DOHH2 (cell line): ENCODE measurements at regions not wholly inside any gene's neighbourhood (a gene's known extent, or its start where the extent isn't known, plus 50 kb on each side); places are given as distances from the start of the nearest gene placed in this dataset.

Source experiments
- CTCF ChIP-seq: fragments of 200-600 bp; sonication (generic); IDR thresholded peaks from one replicate; pipeline ENCODE4 v1.5.1; 2014; ENCODE audit warnings: antibody characterized with exemption, mild to moderate bottlenecking, low read depth, low read length; ENCODE audit not compliant: poor library complexity, severe bottlenecking
- EZH2phosphoT487 ChIP-seq: fragments of 200-600 bp; sonication (generic); IDR thresholded peaks from 2 replicates; pipeline ENCODE4 v1.6.1; 2017; ENCODE audit warnings: borderline replicate concordance, mild to moderate bottlenecking, antibody characterized with exemption, low read length, moderate library complexity, mixed read lengths

GRCh38 chr2:65529419-65529818 lies 97.0 kb upstream of the SPRED2 start:
- TF ChIP-seq CTCF, result no peak
- no peak for TF ChIP-seq EZH2phosphoT487
